Left renal cortex interstitium (tissue), 4 donors: ENCODE measurements at regions not wholly inside any gene's neighbourhood (a gene's known extent, or its start where the extent isn't known, plus 50 kb on each side); places are given as distances from the start of the nearest gene placed in this dataset.
"Not testable (repeated sequence)": the region's sequence is repeated elsewhere in the genome, so short reads cannot be mapped to it uniquely, and the experiment has no call there.

Source experiments
- DNase-seq, 4 donors: peaks; one replicate each; pipeline ENCODE4 v3.0.0-alpha.2; 2013; ENCODE audit warnings: low read depth in 4 of 4, low spot score in 2 of 4, missing footprints in 1 of 4

- no peak for DNase-seq
Observed at GRCh38 chr11:23797624-23798419, 699.0 kb upstream of the LUZP2 start.

DNA sequence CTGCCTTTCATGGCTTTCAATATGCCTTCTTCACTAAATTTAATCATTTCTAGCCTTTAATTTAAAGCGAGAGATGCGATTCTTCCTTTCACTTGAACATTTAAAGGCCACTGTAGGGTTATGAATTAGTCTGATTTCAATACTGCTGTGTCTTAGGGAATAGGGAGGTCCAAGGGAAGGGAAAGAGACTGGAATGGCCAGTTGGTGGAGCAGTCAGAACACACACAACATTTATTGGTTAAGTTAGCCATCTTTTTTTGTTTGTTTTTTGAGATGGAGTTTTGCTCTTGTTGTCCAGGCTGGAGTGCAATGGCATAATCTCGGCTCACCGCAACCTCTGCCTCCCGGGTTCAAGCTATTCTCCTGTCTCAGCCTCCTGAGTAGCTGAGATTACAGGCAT, 662.5 kb upstream of the LUZP2 start:
- DNase-seq, result not testable (repeated sequence)

GRCh38 chr11:23836981-23837380, 659.9 kb upstream of the LUZP2 start:
- DNase-seq, result no peak

- no peak for DNase-seq
Observed at GRCh38 chr11:23840872-23841271, 656.0 kb upstream of the LUZP2 start.

DNA sequence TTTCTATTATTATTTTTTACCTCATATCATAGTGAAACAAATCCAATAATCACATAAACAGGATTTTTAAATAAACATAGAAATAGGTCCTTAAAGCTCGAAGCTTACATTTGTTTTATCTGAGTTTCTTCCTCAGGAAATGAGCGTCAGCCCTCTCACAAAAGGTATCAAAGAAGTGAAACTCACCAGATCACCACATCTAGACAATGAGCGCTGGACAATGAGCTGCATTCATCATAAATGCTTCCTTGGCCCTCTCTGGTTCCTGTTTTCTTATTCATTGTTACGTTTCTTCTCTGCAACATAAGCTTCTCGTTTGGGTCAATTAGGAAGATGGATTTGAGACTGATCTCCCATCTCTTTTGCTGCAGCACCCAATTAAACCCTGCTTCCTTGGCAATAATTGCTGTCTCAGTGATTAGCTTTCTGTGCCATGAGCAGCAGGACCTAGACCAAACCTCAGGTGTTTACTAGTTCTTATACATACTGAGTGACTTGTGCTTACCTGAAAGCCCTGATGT, 649.9 kb upstream of the LUZP2 start:
- DNase-seq, result no peak

DNA sequence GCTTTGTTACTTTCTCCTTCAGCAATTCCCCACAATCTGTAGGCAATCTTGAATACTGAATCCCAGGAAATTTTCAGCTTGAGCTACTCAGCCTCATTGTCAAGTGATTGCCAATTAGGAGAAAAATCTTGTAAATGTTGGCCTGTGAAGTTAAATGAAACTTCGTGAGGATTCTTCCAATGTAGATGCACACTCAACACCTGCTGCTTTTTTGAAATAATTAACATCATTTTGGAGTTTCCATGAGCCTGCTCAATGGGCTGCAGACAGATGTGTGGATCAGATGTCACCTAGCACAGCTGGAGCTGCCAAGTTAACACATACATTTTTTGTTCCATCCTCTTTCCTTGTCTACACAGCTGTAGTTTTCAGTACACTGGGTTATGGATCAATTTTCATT, 645.6 kb upstream of the LUZP2 start:
- DNase-seq, result no peak

DNA sequence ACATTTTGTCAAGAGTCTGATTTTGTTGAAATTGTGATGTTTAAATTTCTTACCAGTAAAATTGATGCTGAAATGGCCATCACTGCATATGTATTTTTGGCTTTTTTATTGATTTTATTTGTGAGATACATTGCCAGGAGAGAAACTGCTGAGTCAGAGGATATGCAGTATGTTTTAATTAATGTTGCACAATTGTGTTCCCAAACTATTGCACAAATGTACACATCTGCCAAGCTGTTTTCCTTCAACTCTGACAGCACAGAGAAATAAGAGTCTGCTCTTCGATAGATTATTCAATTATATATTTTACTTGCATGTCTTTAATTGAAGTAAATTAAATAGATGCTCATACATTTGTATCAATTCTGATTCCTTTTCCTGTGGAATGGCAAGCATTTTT, 640.2 kb upstream of the LUZP2 start:
- no peak for DNase-seq

DNA sequence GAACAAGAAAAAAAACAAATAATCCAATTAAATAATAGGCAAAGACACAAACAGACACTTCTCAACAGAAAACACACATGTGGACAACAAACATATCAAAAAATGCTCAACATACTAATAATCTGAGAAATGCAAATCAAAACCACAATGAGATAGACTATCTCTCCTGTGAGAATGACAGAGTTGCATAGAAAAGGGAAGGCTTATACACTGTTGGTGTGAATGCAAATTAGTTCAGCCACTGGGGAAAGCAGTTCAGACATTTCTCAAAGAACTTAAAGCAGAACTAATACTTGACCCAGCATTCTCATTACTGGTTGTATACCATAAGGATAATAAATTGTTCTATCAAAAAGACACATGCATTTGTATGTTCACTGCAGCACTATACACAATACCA, 637.8 kb upstream of the LUZP2 start:
- no peak for DNase-seq

DNA sequence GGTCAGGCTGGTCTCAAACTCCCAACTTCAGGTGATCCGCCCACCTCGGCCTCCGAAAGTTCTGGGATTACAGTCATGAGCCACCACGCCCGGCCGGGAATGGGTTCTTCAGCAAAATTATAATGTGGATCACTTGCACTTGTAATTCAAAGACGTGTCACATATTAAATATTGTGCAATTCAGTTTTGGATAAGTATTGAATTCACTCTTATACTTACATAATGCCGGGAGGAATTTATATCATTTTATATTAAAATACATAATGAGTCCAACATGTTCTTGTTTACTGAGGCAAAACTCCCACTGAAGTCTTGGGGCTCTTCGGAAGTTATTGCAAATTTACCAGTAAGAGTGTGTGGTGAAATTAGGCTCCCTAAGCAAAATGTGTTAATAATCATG, 635.2 kb upstream of the LUZP2 start:
- no peak for DNase-seq

GRCh38 chr11:23865341-23865975, 631.4 kb upstream of the LUZP2 start:
- DNase-seq, result no peak

- no peak for DNase-seq
Observed at GRCh38 chr11:23866641-23867040, 630.2 kb upstream of the LUZP2 start.

GRCh38 chr11:23869671-23870070, 627.2 kb upstream of the LUZP2 start:
- no peak for DNase-seq

DNA sequence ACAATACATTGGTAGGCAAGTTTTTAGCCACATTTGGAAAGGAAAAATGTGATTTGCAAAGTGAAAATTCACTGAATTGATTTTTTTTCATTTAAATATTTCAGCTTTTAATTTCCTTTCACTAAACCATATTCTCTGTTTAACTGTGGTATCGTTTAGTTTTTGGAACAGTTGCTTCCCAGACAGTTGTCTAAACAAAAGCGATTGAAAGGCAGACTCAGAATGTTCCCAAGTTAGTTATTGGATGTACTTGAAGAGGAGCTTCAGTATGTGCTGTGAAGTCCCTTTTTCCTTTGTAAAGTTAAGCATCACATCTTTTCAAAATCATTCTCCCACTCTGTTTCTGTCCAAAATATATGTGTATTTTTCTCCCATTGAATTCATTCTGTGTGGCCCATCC, 623.4 kb upstream of the LUZP2 start:
- DNase-seq, result no peak

DNA sequence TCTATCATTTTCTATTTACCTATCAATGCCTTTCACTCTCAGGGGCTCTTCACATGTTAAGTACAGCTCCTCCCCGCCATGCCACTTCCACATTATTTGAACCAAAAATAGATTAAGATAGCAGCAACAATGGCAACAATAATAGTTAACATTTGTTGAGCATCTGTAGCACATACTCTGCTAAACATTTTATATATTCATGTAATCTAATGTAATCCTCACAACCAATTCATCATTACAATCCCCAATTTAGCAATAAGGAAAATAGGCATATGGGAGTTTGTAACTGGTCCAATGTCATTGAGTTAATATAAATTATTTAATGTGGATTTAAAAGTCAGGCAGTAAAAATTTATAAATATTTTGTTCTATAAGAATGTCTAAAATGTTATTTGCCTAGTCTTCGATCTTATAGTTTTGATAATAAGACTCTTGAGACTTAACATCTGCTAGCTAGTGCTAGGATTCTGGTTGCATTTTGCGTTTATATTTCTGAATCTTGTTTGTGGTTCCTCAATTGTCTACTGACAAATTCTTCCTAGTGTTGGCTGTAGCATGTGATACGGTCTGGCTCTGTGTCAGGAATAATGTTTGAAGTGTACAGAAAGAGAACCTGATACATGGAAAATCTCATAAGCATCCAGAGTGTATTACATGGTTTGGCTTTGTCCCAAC, 621.5 kb upstream of the LUZP2 start:
- DNase-seq, result no peak

DNA sequence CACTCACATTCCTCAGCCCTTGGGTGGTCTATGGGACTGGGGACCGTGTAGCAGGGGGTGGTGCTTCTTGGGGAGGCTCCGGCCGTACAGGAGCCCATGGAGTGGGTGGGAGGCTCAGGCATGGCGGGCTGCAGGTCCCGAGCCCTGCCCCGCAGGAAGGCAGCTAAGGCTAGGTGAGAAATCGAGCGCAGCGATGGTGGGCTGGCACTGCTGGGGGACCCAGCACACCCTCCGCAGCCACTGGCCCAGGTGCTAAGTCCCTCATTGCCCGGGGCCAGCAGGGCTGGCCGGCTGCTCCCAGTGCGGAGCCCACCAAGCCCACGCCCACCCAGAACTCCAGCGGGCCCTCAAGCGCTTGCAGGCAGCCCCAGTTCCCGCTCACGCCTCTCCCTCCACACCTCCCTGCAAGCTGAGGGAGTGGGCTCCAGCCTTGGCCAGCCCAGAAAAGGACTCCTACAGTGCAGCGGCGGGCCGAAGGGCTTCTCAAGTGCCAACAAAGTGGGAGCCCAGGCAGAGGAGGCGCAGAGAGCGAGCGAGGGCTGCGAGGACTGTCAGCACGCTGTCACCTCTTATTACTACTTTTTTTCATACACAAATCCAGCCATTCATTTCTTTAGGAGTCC, 613.3 kb upstream of the LUZP2 start:
- DNase-seq, result not testable (repeated sequence)

DNA sequence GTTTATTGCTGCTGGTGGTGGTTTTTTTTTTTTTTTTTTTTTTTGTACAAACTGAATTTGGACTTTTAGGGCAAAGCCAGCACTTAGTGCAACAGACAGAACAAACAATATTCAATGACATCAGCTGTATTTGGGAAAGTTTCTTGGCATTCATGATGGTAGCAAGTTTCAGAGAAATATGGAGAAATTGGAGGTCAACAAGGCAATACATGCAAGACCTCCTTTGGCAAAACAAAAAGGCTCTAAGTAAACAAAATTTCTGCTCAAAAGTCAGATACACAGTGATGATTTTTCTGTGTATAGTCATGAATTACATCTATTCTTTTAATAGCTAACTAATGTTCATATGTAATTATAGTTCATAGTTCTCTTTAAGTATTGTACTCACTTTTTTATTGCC, 612.5 kb upstream of the LUZP2 start:
- no peak for DNase-seq

- DNase-seq, result no peak
Observed at GRCh38 chr11:23885801-23886200, 611.1 kb upstream of the LUZP2 start.

DNA sequence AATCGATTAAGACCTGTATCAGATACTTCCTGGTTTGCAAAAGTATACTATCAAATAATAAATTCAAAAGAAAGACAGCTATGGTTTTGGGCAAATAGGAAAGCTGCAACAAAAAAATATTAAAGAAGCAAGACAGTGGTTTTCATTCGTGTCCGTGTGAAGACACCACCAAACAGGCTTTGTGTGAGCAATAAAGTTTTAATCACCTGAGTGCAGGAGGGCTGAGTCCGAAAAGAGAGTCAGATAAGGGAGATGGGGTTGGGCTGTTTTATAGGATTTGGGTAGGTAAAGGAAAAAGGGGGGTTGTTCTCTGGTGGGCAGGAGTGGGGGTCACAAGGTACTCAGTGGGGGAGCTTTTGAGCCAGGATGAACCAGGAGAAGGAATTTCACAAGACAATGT, 609.7 kb upstream of the LUZP2 start:
- DNase-seq, result not testable (repeated sequence)

- DNase-seq, result no peak
Observed at GRCh38 chr11:23893126-23893525, 603.7 kb upstream of the LUZP2 start.

- DNase-seq, result no peak
Observed at GRCh38 chr11:23897453-23898286, 599.2 kb upstream of the LUZP2 start.
